Epithelial cell of esophagus (primary cell): ENCODE measurements at regions not wholly inside any gene's neighbourhood (a gene's known extent, or its start where the extent isn't known, plus 50 kb on each side); places are given as distances from the start of the nearest gene placed in this dataset.
"Not testable (repeated sequence)": the region's sequence is repeated elsewhere in the genome, so short reads cannot be mapped to it uniquely, and the experiment has no call there.

Experiments
- DNase-seq: peaks from one replicate; pipeline ENCODE4 v3.0.0; 2010; ENCODE audit warnings: low read depth
- H3K4me3 ChIP-seq: 2 replicates; pipeline ENCODE4 v1.5.1; 2011; ENCODE audit warnings: mild to moderate bottlenecking, low read length, control low read depth
- CTCF ChIP-seq: IDR thresholded peaks from 2 replicates; pipeline ENCODE4 v1.5.1; 2011; ENCODE audit warnings: low read depth, mild to moderate bottlenecking, low read length, control low read depth, inconsistent platforms; ENCODE audit not compliant: insufficient read depth; ENCODE audit errors: missing control alignments

DNA sequence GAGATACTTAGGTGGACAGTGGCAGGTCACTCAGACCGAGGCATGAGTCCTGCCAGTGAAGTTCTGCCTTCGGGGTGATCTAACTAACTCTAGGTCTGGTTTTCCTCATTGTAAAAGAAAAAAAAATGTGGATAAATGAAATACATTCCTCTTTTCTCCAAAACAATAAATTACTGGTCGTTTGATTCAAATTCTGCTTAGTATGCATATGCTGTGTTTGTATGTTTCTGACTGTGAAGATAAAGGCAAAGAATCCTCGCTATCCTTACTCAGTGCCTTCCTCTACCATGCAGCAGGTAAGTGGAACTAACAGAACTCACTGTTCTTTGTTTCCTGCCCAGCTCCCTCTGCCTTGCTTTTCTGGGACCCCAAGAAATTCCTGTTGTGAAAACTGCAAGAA is 330.1 kb downstream of the SUCLG1 start:
- no peak for TF ChIP-seq CTCF
- DNase-seq: no peak

GRCh38 chr2:84127812-84128211 is 331.3 kb downstream of the SUCLG1 start:
- not testable (repeated sequence) for DNase-seq, H3K4me3 ChIP-seq

More for the DNA sequence above, 330.1 kb downstream of the SUCLG1 start:
- no peak overlapping the region for H3K4me3 ChIP-seq

DNA sequence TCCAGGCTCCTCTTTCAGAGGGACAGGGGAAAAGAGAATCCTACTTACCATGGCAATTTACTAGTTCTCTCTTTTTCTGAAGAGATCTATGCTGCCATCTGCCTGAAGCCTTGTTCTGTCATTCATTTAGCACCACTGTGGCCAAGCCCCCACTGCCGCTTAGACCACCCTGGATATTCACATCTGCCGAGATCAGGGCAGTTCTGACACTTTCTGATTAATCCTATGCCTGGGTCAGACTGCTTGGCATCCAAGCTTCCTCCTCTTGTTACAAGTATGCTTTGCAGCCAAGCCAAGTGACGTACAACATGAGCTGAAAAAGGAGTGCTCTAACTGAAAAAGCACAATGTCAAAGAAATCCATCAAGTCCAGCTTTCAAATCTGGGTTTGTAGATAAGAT is 332.6 kb downstream of the SUCLG1 start:
- no peak for DNase-seq
- no peak for TF ChIP-seq CTCF

GRCh38 chr2:84126084-84126483 is 333.0 kb downstream of the SUCLG1 start:
- TF ChIP-seq CTCF: no peak
- DNase-seq: no peak
- H3K4me3 ChIP-seq: no peak overlapping the region

More for the DNA sequence above, 332.6 kb downstream of the SUCLG1 start:
- no peak overlapping the region for H3K4me3 ChIP-seq

DNA sequence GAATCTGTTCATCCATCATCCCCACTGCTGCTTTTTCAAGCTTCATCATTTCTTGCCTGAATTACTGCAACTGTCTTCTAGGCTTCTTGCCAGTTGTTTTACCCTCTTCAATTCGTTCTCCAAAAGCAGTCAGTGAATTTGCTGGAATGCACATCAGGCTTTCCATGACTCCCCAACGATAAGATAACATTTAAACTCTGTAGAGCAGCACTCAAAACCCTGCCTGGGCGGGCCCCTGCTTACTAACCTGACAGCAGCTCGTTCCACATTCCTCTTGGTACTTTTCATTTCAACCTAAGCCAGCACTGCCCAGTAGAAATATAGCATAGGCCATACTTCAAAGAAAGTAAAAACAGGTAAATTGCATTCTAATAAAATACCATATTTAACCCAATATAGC is 342.9 kb downstream of the SUCLG1 start:
- no peak overlapping the region for H3K4me3 ChIP-seq
- no peak for TF ChIP-seq CTCF
- peak; percentile 30 for DNase-seq

DNA sequence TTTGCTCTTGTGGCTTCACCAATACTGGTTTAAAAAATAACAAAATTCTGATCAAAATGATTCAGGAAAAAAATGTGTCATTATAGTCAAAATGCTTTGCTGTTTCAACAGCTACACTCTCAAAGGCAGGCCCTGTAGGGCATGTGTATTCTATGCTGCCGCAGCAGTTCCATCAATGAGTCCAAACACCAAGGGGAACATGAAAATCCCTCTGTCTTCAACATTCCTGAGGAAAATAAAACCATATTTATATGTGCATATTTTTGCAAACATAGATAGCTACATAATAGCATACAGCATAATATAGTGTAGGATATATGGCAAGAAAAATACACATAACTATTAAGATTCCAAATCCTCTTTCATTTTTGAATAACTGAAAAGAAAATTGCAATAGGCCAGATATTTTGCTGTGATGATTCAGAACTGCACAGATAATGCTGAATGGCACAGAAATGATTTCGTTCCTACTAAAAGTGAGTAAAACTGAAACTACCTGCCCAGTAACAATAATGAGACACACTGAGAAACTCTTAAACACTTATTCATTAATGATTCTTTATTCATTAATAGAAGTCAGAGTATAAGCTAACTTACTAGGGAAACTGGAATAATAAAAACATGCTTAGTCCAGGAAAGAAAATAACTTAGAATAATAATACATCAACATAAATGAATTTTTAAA is 343.8 kb downstream of the SUCLG1 start:
- no peak for TF ChIP-seq CTCF
- no peak for DNase-seq
- H3K4me3 ChIP-seq: no peak overlapping the region

GRCh38 chr2:84103816-84104527 is 355.1 kb downstream of the SUCLG1 start:
- not testable (repeated sequence) for DNase-seq, H3K4me3 ChIP-seq

DNA sequence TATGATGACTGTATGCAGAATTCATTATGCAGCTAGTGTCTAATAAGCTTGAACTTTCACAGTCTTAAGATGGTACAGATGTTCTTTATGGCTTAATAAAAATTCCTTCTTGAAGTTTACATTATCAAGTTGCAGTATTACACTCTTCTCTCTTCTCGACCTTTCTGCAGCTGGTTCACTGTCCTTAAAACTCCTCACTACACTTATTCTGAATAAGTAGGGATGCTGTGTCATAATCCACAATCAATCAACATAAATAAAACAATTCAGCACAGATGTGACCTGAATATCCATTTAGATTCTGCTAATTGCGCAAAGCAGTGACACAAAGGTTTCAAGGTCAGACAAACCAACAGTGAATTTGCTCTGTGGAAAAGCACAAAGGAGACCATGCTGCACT is 356.8 kb downstream of the SUCLG1 start:
- no peak overlapping the region for H3K4me3 ChIP-seq
- DNase-seq: no peak
- no peak for TF ChIP-seq CTCF
